COLO668 (cell line): ENCODE measurements at regions not wholly inside any gene's neighbourhood (a gene's known extent, or its start where the extent isn't known, plus 50 kb on each side); places are given as distances from the start of the nearest gene placed in this dataset.
"Not testable (repeated sequence)": the region's sequence is repeated elsewhere in the genome, so short reads cannot be mapped to it uniquely, and the experiment has no call there.

Source experiments
- DNase-seq: peaks from one replicate; lab custom pipeline; 2025; ENCODE audit not compliant: unreplicated experiment; lab: John Stamatoyannopoulos, UW

GRCh38 chr1:242826701-242827336 lies 302.3 kb upstream of the PLD5 start:
- no peak for DNase-seq

GRCh38 chr1:242824435-242824834 lies 299.9 kb upstream of the PLD5 start:
- no peak for DNase-seq

- no peak for DNase-seq
These were observed 289.1 kb upstream of the PLD5 start for GRCh38 chr1:242813490-242814091.

- DNase-seq = no peak
These were observed 286.8 kb upstream of the PLD5 start for GRCh38 chr1:242811092-242811840.

GRCh38 chr1:242806324-242806723 lies 281.8 kb upstream of the PLD5 start:
- no peak for DNase-seq

GRCh38 chr1:242805360-242805759 lies 280.9 kb upstream of the PLD5 start:
- DNase-seq = not testable (repeated sequence)

GRCh38 chr1:242802973-242803372 lies 278.5 kb upstream of the PLD5 start:
- no peak for DNase-seq

GRCh38 chr1:242800521-242800920 lies 276.0 kb upstream of the PLD5 start:
- no peak for DNase-seq

GRCh38 chr1:242797856-242798255 lies 273.4 kb upstream of the PLD5 start:
- DNase-seq = no peak

GRCh38 chr1:242788771-242789170 lies 264.3 kb upstream of the PLD5 start:
- no peak for DNase-seq

GRCh38 chr1:242787968-242788367 lies 263.5 kb upstream of the PLD5 start:
- DNase-seq = no peak

- DNase-seq = no peak
These were observed 260.3 kb upstream of the PLD5 start for GRCh38 chr1:242784807-242785206.

GRCh38 chr1:242784084-242784483 lies 259.6 kb upstream of the PLD5 start:
- DNase-seq = no peak

GRCh38 chr1:242774256-242774655 lies 249.8 kb upstream of the PLD5 start:
- DNase-seq = no peak

- no peak for DNase-seq
These were observed 245.9 kb upstream of the PLD5 start for GRCh38 chr1:242770366-242770765.

- DNase-seq = no peak
These were observed 239.7 kb upstream of the PLD5 start for GRCh38 chr1:242764161-242764560.

GRCh38 chr1:242761556-242761955 lies 237.1 kb upstream of the PLD5 start:
- no peak for DNase-seq

- DNase-seq = no peak
These were observed 230.4 kb upstream of the PLD5 start for GRCh38 chr1:242754926-242755325.

- no peak for DNase-seq
These were observed 229.6 kb upstream of the PLD5 start for GRCh38 chr1:242754125-242754524.

- no peak for DNase-seq
These were observed 222.7 kb upstream of the PLD5 start for GRCh38 chr1:242747233-242747632.

GRCh38 chr1:242745079-242745478 lies 220.6 kb upstream of the PLD5 start:
- DNase-seq = no peak
